Liver (tissue), 8 donors: ENCODE measurements at regions not wholly inside any gene's neighbourhood (a gene's known extent, or its start where the extent isn't known, plus 50 kb on each side); places are given as distances from the start of the nearest gene placed in this dataset.

Source experiments
- DNase-seq: peaks from one replicate; pipeline ENCODE4 v3.0.0-alpha.2; 2017; ENCODE audit warnings: low spot score
- H3K27ac ChIP-seq, 2 donors: one replicate each; pipeline ENCODE4 v1.7.0; 2013; ENCODE audit warnings: inconsistent platforms in 2 of 2, low read length in 2 of 2, control low read depth in 1 of 2, low read depth in 1 of 2, mild to moderate bottlenecking in 1 of 2
- H3K27me3 ChIP-seq, 4 donors: one replicate each; pipeline versions ENCODE4 v1.6.1 to v1.7.0; 2013; ENCODE audit warnings: low read length in 3 of 4, inconsistent platforms in 1 of 4, mild to moderate bottlenecking in 1 of 4, moderate library complexity in 1 of 4; ENCODE audit not compliant: control insufficient read depth in 4 of 4, insufficient read depth in 4 of 4
- H3K36me3 ChIP-seq, 4 donors: one replicate each; pipeline versions ENCODE4 v1.6.1 to v1.7.0; 2013; ENCODE audit warnings: low read length in 3 of 4, mild to moderate bottlenecking in 3 of 4, low read depth in 1 of 4, moderate library complexity in 1 of 4; ENCODE audit not compliant: control insufficient read depth in 4 of 4, insufficient read depth in 3 of 4
- H3K4me1 ChIP-seq, 4 donors: one replicate each; pipeline versions ENCODE4 v1.6.1 to v1.7.0; 2013; ENCODE audit warnings: low read length in 3 of 4, mild to moderate bottlenecking in 3 of 4, moderate library complexity in 1 of 4; ENCODE audit not compliant: control insufficient read depth in 4 of 4, insufficient read depth in 4 of 4
- H3K4me3 ChIP-seq, 3 donors: one replicate each; pipeline versions ENCODE4 v1.6.1 to v1.7.0; 2013; ENCODE audit warnings: low read length in 3 of 3, control low read depth in 1 of 3, low read depth in 1 of 3, mild to moderate bottlenecking in 1 of 3
- H3K9ac ChIP-seq, 2 donors: one replicate each; pipeline ENCODE4 v1.7.0; 2013; ENCODE audit warnings: low read length in 2 of 2, mild to moderate bottlenecking in 2 of 2, moderate library complexity in 2 of 2, control low read depth in 1 of 2, low read depth in 1 of 2
- H3K9me3 ChIP-seq, 4 donors: one replicate each; pipeline versions ENCODE4 v1.6.1 to v1.7.0; 2013; ENCODE audit warnings: low read length in 3 of 4; ENCODE audit not compliant: control insufficient read depth in 4 of 4
- FOXA1 ChIP-seq: IDR thresholded peaks from 2 replicates; pipeline ENCODE4 v1.6.1; 2016; ENCODE audit warnings: antibody characterized with exemption
- FOXA2 ChIP-seq: IDR thresholded peaks from 2 replicates; pipeline ENCODE4 v1.6.1; 2016; ENCODE audit warnings: antibody characterized with exemption
- GABPA ChIP-seq, 2 donors: IDR thresholded peaks in 1 of 2; conservative IDR thresholded peaks in 1 of 2; 2 replicates each; pipeline ENCODE4 v1.6.1; 2016; ENCODE audit warnings: antibody characterized with exemption in 2 of 2, mild to moderate bottlenecking in 1 of 2, moderate library complexity in 1 of 2
- HNF4A ChIP-seq, 2 donors: conservative IDR thresholded peaks; 2 replicates each; pipeline ENCODE4 v1.6.1; 2016; ENCODE audit warnings: antibody characterized with exemption in 2 of 2, mild to moderate bottlenecking in 2 of 2
- HNF4G ChIP-seq: IDR thresholded peaks from 2 replicates; pipeline ENCODE4 v1.6.1; 2016; ENCODE audit warnings: antibody characterized with exemption
- JUND ChIP-seq, 2 donors: IDR thresholded peaks; 2 replicates each; pipeline ENCODE4 v1.6.1; 2016; ENCODE audit warnings: antibody characterized with exemption in 2 of 2
- NR2F2 ChIP-seq: IDR thresholded peaks from 2 replicates; pipeline ENCODE4 v1.6.1; 2016; ENCODE audit warnings: antibody characterized with exemption
- RAD21 ChIP-seq, 2 donors: IDR thresholded peaks; 2 replicates each; pipeline ENCODE4 v1.6.1; 2016; ENCODE audit warnings: antibody characterized with exemption in 2 of 2, mild to moderate bottlenecking in 2 of 2
- REST ChIP-seq: IDR thresholded peaks from 2 replicates; pipeline ENCODE4 v1.6.1; 2016; ENCODE audit warnings: antibody characterized with exemption, mild to moderate bottlenecking
- SP1 ChIP-seq: IDR thresholded peaks from 2 replicates; pipeline ENCODE4 v1.6.1; 2018; ENCODE audit warnings: antibody characterized with exemption, mild to moderate bottlenecking
- TAF1 ChIP-seq: conservative IDR thresholded peaks from 2 replicates; pipeline ENCODE4 v1.6.1; 2016; ENCODE audit warnings: antibody characterized with exemption, mild to moderate bottlenecking
- YY1 ChIP-seq: IDR thresholded peaks from 2 replicates; pipeline ENCODE4 v1.6.1; 2016; ENCODE audit warnings: antibody characterized with exemption, mild to moderate bottlenecking
- WGBS: extraction: QIAGEN DNeasy Blood & Tissue Kit; methylation state at CpG from one replicate; pipeline ENCODE4 v1.1.7; 2013; 5-methylcytosine and 5-hydroxymethylcytosine counted together
- TF ChIP-seq, protein P1 (sequence below): fragments of 150-350 bp; IDR thresholded peaks from 2 replicates; pipeline ENCODE4 v1.5.1; 2017; ENCODE audit warnings: improper control_type of control experiment, low read depth, low read length; ENCODE audit not compliant: missing input control
- TF ChIP-seq, protein P2 (sequence below): IDR thresholded peaks from 2 replicates; pipeline ENCODE4 v1.6.1; 2016; ENCODE audit warnings: antibody characterized with exemption
- donor health status: healthy.
- donor health status: healthy.
- donor health status: healthy.
- donor health status: healthy.
- donor health status: healthy.

GRCh38 chr16:86129541-86129940 is 230.6 kb downstream of the IRF8 start:
- 50% methylated on average over 3 of the region's 3 CpGs for WGBS
- no peak overlapping the region for H3K4me3 ChIP-seq
- H3K36me3 ChIP-seq = no peaks in the 10 kb centered on the region
- no peaks in the 10 kb centered on the region for H3K4me1 ChIP-seq
- DNase-seq = no peak
- H3K9ac ChIP-seq = no peak overlapping the region
- TF ChIP-seq SP1 = no peak
- peaks cover 0 to 2% (median 0%) of the 10 kb centered on the region in 4 donors for H3K9me3 ChIP-seq
- peaks cover 0 to 2% (median 0%) of the 10 kb centered on the region in 4 donors for H3K27me3 ChIP-seq
- no peak overlapping the region for H3K27ac ChIP-seq

- Histone ChIP-seq H3K9me3 (peaks cover 0 to 2% (median 0%) of the 10 kb centered on the region in 4 donors), H3K27me3 (no peaks in the 10 kb centered on the region), H3K4me1 (no peaks in the 10 kb centered on the region), H3K4me3 (no peak overlapping the region), H3K9ac (no peak overlapping the region), H3K27ac (no peak overlapping the region), H3K36me3 (no peaks in the 10 kb centered on the region)
- DNase-seq = no peak
- 93% methylated on average over 7 of the region's 7 CpGs for WGBS
- no peak for TF ChIP-seq NR2F2
- no peak for TF ChIP-seq FOXA2
- TF ChIP-seq, protein P1, sequence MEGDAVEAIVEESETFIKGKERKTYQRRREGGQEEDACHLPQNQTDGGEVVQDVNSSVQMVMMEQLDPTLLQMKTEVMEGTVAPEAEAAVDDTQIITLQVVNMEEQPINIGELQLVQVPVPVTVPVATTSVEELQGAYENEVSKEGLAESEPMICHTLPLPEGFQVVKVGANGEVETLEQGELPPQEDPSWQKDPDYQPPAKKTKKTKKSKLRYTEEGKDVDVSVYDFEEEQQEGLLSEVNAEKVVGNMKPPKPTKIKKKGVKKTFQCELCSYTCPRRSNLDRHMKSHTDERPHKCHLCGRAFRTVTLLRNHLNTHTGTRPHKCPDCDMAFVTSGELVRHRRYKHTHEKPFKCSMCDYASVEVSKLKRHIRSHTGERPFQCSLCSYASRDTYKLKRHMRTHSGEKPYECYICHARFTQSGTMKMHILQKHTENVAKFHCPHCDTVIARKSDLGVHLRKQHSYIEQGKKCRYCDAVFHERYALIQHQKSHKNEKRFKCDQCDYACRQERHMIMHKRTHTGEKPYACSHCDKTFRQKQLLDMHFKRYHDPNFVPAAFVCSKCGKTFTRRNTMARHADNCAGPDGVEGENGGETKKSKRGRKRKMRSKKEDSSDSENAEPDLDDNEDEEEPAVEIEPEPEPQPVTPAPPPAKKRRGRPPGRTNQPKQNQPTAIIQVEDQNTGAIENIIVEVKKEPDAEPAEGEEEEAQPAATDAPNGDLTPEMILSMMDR = no peak
- no peak for TF ChIP-seq FOXA1
- TF ChIP-seq TAF1 = no peak
- TF ChIP-seq, protein P2, sequence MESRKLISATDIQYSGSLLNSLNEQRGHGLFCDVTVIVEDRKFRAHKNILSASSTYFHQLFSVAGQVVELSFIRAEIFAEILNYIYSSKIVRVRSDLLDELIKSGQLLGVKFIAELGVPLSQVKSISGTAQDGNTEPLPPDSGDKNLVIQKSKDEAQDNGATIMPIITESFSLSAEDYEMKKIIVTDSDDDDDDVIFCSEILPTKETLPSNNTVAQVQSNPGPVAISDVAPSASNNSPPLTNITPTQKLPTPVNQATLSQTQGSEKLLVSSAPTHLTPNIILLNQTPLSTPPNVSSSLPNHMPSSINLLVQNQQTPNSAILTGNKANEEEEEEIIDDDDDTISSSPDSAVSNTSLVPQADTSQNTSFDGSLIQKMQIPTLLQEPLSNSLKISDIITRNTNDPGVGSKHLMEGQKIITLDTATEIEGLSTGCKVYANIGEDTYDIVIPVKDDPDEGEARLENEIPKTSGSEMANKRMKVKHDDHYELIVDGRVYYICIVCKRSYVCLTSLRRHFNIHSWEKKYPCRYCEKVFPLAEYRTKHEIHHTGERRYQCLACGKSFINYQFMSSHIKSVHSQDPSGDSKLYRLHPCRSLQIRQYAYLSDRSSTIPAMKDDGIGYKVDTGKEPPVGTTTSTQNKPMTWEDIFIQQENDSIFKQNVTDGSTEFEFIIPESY = no peak
- TF ChIP-seq SP1 = no peak
- TF ChIP-seq REST = no peak
- no peak for TF ChIP-seq GABPA (IDR thresholded peaks at IDR 0.05 in 1 of 2, conservative IDR thresholded peaks at IDR 0.05 in 1 of 2)
These were observed 234.4 kb downstream of the IRF8 start for GRCh38 chr16:86133377-86133776.

- H3K27me3 ChIP-seq = no peaks in the 10 kb centered on the region
- no peaks in the 10 kb centered on the region for H3K36me3 ChIP-seq
- WGBS = 93% methylated on average over 9 of the region's 9 CpGs
- H3K9me3 ChIP-seq = peaks cover 0 to 2% (median 0%) of the 10 kb centered on the region in 4 donors
- no peaks in the 10 kb centered on the region for H3K4me1 ChIP-seq
- no peak overlapping the region for H3K27ac ChIP-seq
- H3K4me3 ChIP-seq = no peak overlapping the region
- no peak overlapping the region for H3K9ac ChIP-seq
- DNase-seq = no peak
- TF ChIP-seq RAD21 (IDR thresholded peaks at IDR 0.05) (no peak), JUND (IDR thresholded peaks at IDR 0.05) (no peak), HNF4G (no peak), FOXA2 (no peak), HNF4A (conservative IDR thresholded peaks at IDR 0.05) (no peak), REST (no peak), YY1 (no peak)
- TF ChIP-seq, protein P2 = no peak
These were observed 234.9 kb downstream of the IRF8 start for GRCh38 chr16:86133847-86134375.
